Activated CD4-positive, alpha-beta memory T cell treated with anti-CD3 and anti-CD28 coated beads for 36 hours (primary cell): ENCODE measurements at regions not wholly inside any gene's neighbourhood (a gene's known extent, or its start where the extent isn't known, plus 50 kb on each side); places are given as distances from the start of the nearest gene placed in this dataset.
"Not testable (repeated sequence)": the region's sequence is repeated elsewhere in the genome, so short reads cannot be mapped to it uniquely, and the experiment has no call there.

ENCODE experiments used
- CTCF ChIA-PET: fragments of 350-600 bp; sonication (Branson Sonifier 250); formaldehyde crosslinking; loops from one replicate; lab custom pipeline; 2021; ENCODE audit warnings: antibody characterized with exemption, inconsistent platforms; lab: Charles Lee
- POLR2A ChIA-PET: fragments of 350-600 bp; sonication (Branson Sonifier 250); formaldehyde crosslinking; loops from one replicate; lab custom pipeline; 2021; ENCODE audit warnings: antibody characterized with exemption; lab: Charles Lee
- DNase-seq: peaks from one replicate; pipeline ENCODE4 v3.0.0-alpha.2; 2020
- H3K27ac Mint-ChIP-seq: one replicate; pipeline ENCODE4 v1.8.0; 2021; ENCODE audit warnings: mixed read lengths
- H3K27me3 Mint-ChIP-seq: one replicate; pipeline ENCODE4 v1.8.0; 2021; ENCODE audit warnings: mixed read lengths
- H3K36me3 Mint-ChIP-seq: one replicate; pipeline ENCODE4 v1.8.0; 2021; ENCODE audit warnings: mixed read lengths
- H3K4me1 Mint-ChIP-seq: one replicate; pipeline ENCODE4 v1.8.0; 2021; ENCODE audit warnings: low read depth, mixed read lengths
- H3K4me3 Mint-ChIP-seq: one replicate; pipeline ENCODE4 v1.8.0; 2021; ENCODE audit warnings: mild to moderate bottlenecking, mixed read lengths
- H3K9me3 Mint-ChIP-seq: one replicate; pipeline ENCODE4 v1.8.0; 2021; ENCODE audit warnings: mixed read lengths
- intact Hi-C: fragments of 100-400 bp; cut with micrococcal nuclease; formaldehyde crosslinking; loops from one replicate; pipeline ENCODE4 v1.15.1; 2023

DNA sequence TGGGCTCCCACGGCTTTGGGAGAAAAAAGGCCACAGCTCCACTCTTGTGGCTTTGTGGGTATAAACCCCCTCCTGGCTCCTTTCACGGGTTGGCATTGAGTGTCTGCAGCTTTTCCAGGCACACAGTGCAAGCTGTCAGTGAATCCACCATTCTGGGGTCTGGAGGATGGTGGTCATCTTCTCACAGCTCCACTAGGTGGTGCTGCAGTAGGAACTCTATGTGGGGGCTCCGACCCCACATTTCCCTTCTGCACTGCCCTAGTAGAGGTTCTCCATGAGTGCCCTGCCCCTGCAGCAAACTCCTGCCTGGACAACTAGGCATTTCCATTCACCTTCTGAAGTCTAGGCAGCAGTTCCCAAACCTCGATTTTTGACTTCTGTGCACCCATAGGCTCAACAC, 104.5 kb downstream of the ART5 start:
- CTCF ChIA-PET, H3K27ac Mint-ChIP-seq, POLR2A ChIA-PET, H3K27me3 Mint-ChIP-seq, DNase-seq, intact Hi-C loops, H3K4me3 Mint-ChIP-seq: not testable (repeated sequence)
- H3K36me3 Mint-ChIP-seq, result peaks cover 21% of the 10 kb centered on the region
- peaks cover 16% of the 10 kb centered on the region for H3K4me1 Mint-ChIP-seq
- H3K9me3 Mint-ChIP-seq, result peaks cover 37% of the 10 kb centered on the region

DNA sequence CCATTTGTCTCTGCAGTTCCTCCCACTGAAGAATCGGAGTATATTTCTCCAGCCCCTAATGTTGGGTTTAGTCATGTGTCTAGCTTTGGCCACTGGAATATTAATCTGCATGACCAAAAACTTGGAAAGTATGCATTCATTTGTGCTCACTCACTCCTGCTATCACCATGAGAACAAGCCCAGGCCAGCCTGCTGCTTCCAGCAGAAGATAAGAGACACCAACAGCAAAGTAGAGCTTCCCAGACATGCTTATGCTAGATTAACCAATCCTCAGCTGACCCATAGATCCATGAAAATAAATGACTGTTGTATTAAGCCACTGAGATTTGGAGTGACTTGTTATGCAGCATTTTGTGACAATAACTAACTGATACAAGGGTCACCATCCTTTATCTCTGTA, 108.8 kb downstream of the ART5 start:
- Mint-ChIP-seq H3K4me1 (peaks cover 12% of the 10 kb centered on the region), H3K36me3 (peaks cover 11% of the 10 kb centered on the region), H3K9me3 (peaks cover 16% of the 10 kb centered on the region)
- H3K27ac Mint-ChIP-seq, CTCF ChIA-PET, H3K4me3 Mint-ChIP-seq, DNase-seq, intact Hi-C loops, H3K27me3 Mint-ChIP-seq, POLR2A ChIA-PET: not testable (repeated sequence)

DNA sequence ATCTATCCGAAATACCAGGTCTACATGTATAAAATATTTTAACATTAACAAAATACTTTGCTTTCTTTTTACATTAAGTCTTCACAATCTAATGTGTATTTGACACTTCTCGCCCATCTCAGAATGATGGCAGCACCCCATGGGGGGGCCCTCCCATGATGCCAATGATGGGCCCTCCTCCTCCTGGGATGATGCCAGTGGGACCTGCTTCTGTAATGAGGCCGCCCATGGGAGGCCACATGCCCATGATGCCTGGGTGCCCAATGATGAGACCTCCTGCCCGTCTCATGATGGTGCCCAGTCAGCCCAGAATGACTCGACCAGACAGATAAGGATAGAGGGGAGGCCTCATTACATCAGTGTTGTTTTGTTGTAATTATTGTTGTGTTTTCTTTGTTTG, 110.5 kb downstream of the ART5 start:
- H3K36me3 Mint-ChIP-seq, H3K27me3 Mint-ChIP-seq, H3K9me3 Mint-ChIP-seq, POLR2A ChIA-PET, intact Hi-C loops, H3K4me3 Mint-ChIP-seq, CTCF ChIA-PET, H3K27ac Mint-ChIP-seq, DNase-seq: not testable (repeated sequence)
- peaks cover 12% of the 10 kb centered on the region for H3K4me1 Mint-ChIP-seq

DNA sequence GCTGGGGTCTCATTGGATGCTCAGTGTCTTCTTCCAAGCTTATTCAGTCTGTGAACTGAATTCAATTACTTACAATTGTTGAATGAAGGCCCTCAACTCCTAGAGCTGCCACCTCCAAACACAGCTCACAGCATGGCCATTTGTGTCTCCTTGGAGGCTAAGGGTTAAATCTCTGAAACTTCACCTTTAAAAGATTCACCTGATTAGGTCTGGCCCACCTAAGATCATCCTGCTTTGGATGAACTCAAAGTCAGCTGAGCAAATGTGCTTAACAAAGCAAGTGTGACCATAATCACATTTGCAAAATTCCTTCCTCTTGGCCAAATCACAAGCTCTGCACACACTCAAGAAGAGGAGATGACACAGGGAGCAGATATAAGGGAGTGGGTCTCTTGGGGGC, 118.2 kb downstream of the ART5 start:
- H3K27ac Mint-ChIP-seq, CTCF ChIA-PET, H3K36me3 Mint-ChIP-seq, H3K4me3 Mint-ChIP-seq, intact Hi-C loops, POLR2A ChIA-PET, H3K4me1 Mint-ChIP-seq, H3K9me3 Mint-ChIP-seq, DNase-seq, H3K27me3 Mint-ChIP-seq: not testable (repeated sequence)

DNA sequence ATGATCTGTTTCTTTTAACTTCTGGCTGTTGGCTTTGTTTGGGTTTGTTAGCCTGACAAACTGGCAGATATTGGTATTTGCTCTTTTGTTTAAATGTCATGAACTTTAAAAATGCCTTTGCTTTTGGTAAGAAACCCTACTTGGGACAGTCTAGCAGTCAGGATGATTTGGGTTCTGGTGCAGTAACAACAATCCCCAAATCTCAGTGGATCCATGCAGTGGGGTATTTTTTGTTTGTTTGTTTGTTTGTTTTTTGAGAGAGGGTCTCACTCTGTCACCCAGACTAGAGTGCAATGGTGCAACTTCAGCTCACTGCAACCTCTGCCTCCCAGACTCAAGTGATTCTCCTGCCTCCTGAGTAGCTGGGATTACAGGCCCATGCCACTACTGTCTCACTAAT, 120.9 kb downstream of the ART5 start:
- H3K27me3 Mint-ChIP-seq, H3K27ac Mint-ChIP-seq, H3K36me3 Mint-ChIP-seq, H3K4me1 Mint-ChIP-seq, H3K4me3 Mint-ChIP-seq, DNase-seq, intact Hi-C loops, CTCF ChIA-PET, POLR2A ChIA-PET, H3K9me3 Mint-ChIP-seq: not testable (repeated sequence)

DNA sequence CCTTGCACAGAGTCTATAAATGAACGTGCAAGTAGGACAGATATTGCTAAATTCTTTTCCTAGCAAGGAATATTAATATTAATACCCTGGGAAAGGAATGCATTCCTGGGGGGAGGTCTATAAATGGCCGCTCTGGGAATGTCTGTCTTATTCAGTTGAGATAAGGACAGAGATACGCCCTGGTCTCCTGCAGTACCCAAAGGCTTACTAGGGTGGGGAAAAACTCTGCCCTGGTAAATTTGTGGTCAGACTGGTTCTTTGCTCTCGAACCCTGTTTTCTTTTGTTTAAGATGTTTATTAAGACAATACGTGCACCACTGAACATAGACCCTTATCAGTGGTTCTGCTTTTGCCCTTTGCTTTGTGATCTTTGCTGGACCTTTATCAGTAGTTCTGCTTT, 122.0 kb downstream of the ART5 start:
- H3K4me3 Mint-ChIP-seq, H3K27me3 Mint-ChIP-seq, POLR2A ChIA-PET, H3K27ac Mint-ChIP-seq, DNase-seq, intact Hi-C loops, H3K36me3 Mint-ChIP-seq, CTCF ChIA-PET, H3K9me3 Mint-ChIP-seq: not testable (repeated sequence)
- H3K4me1 Mint-ChIP-seq, result peaks cover 15% of the 10 kb centered on the region

DNA sequence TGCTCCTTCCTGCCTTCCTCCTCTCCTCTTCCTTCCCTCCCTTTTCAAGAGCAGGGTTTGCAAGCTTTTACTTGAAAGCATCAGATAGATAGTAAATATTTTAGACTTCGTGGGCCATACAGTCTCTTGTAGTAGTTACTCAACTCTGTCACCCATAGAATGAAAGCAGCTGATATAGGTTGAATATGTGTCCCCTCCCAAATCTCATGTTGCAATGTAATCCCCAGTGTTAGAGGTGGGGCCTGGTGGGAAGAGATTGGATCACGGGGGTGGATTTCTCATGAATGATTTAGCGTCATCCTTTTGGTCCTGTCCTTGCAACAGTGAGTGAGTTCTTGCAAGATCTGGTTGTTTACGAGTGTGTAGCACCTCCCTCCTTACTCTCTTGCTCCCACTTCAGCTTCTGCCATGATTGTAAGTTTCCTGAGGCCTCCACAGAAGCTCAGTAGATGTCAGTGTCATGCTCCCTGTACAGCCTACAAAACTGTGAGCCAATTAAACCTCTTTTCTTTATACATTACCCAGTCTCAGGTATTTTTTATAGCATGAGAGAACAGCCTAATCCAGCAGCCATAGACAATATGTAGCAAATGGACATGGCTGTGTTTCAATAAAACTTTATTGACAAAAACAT, 124.7 kb downstream of the ART5 start:
- H3K4me3 Mint-ChIP-seq, H3K36me3 Mint-ChIP-seq, CTCF ChIA-PET, H3K9me3 Mint-ChIP-seq, H3K27me3 Mint-ChIP-seq, DNase-seq, intact Hi-C loops, POLR2A ChIA-PET: not testable (repeated sequence)
- Mint-ChIP-seq H3K27ac (peak overlapping the region; percentile 38), H3K4me1 (peaks cover 28% of the 10 kb centered on the region)

DNA sequence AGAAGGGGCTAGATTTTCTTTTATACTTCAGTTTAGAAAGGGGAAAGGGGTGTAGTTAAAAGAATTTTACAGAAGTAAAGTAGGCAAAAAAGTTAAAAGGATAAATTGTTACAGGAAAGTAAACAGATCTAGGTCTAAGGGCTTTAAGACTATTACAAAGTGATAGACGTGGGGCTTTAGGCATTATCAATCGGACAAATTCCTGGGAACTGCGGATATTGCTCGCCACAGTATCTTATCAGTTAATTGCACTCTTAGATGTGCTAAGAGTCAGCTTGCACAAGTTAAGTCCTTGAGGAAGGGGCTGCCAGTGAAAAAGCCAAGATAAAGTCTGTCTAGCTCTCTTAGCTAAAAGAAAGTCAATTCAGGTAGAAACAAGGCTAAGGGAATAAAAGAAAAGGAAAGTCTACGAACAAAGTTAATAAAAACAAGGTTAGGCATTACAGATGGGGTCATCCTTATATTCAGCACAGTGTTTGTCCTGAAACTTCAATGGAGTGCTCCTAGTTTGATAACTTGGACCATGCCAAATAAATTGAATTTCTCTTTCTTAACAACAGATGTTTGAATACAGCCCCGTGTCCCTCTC, 125.4 kb downstream of the ART5 start:
- H3K36me3 Mint-ChIP-seq, CTCF ChIA-PET, H3K4me3 Mint-ChIP-seq, intact Hi-C loops, H3K27me3 Mint-ChIP-seq, DNase-seq, H3K9me3 Mint-ChIP-seq, POLR2A ChIA-PET: not testable (repeated sequence)
- Mint-ChIP-seq H3K4me1 (peaks cover 34% of the 10 kb centered on the region), H3K27ac (peak overlapping the region; percentile 38)

DNA sequence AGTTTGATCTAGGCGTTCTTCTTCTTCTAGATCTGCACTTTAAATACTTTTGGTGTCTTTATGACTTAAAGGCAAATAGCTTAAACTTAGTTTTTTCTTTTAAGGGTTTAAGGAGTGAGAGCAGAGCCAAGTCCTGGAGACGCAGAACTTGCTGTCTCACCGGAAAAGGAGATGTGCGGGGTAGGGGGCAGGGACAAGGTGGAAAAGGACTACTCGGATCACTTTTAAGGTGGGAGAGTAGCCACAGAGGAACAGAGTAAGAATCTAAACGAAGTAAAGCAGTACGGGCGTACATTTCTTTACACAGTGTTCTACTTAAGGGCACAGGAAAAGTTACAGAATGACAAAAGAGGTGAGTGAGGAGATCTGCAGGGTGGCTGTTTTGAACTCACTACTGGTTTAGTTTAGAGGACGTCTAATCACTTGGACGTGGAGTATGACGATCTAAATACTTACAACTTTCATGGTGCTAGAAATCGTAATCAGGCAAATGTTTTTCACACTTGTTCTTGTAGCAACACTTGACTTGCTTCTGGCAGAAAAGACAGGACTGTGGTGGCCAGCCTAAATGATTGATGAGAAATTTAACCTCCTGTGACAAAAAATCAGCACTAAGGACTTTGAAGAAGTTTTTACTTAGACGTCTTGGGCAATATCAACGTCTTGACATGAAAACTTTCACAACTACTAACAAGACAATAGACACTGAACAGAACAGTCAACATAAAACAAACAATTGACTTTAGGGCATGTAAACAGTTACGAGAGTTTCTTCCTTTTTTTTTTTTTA, 127.0 kb downstream of the ART5 start:
- H3K27ac Mint-ChIP-seq, result peak overlapping the region; percentile 87
- intact Hi-C loops, DNase-seq, CTCF ChIA-PET, H3K9me3 Mint-ChIP-seq, H3K36me3 Mint-ChIP-seq, H3K27me3 Mint-ChIP-seq, POLR2A ChIA-PET: not testable (repeated sequence)
- H3K4me1 Mint-ChIP-seq, result peaks cover 44% of the 10 kb centered on the region
- H3K4me3 Mint-ChIP-seq, result peak overlapping the region; percentile 74

DNA sequence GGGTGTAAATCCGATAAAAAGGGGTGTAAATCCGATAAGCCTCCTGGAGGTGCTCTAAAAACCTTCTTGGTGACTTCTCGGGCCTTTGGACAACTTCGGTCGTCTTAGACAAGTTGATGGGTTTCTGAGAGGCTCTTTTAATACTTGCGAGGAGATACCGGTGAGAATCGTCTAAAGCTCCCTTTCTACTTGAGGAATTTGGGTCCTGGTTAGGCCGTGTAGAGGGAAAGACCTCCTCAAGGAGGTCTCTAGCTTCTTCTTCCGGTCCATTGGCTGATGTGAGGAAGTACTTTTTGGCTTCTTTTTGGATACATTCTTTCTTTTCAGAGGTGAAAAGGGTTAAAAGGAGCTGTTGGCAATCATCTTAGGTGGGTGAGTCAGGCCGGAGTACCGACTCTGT, 128.5 kb downstream of the ART5 start:
- H3K27me3 Mint-ChIP-seq, intact Hi-C loops, H3K9me3 Mint-ChIP-seq, DNase-seq, POLR2A ChIA-PET, CTCF ChIA-PET, H3K36me3 Mint-ChIP-seq: not testable (repeated sequence)
- Mint-ChIP-seq H3K27ac (peak overlapping the region; percentile 95), H3K4me1 (peaks cover 44% of the 10 kb centered on the region), H3K4me3 (peak overlapping the region; percentile 75)

DNA sequence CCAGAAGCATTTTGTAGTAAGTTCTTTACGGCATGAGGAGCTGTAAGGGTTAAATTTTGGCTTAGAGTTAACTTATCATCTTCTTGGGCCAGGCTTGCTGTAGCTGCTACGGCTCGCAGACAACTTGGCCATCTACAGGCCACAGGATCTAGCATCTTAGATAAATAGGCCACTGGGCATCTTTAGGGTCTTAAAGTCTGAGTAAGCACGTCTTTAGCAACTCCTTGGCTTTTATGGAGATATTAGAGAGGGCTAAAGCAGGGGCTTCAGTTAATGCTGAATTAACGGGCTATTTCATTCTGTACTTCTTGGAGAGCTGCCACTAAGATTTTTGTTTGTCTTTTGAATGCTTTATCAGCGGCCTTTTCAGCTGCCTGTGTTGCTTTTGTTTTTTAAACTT, 129.0 kb downstream of the ART5 start:
- H3K9me3 Mint-ChIP-seq, result not testable (repeated sequence)

DNA sequence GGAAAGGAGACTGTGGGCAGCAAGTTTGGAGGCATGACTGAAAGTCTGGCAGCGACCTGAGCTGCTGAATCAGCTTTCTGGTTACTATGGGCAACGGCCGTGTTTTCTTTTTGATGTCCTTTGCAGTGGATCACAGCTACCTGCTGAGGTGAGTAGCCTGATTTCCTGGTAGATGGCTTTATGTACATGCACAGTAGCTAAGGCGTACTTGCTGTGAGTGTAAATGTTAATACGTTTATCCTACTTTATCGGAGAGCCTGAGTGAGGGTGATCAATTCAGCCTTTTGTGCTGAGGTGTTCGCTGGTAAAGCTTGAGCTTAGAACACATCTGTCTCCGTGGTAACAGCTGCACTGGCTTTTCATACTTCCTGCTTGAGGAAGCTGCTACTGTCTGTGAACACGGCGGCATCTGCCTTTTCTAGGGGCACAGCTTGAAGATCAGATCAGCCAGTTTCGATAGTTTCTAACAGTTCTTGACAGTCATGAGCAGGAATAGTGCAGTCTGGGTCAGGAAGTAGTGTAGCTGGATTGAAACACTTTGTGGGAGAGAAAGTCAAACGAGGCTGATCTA, 129.6 kb downstream of the ART5 start:
- not testable (repeated sequence) for H3K27me3 Mint-ChIP-seq

More for the DNA sequence above, 129.0 kb downstream of the ART5 start:
- CTCF ChIA-PET, POLR2A ChIA-PET, H3K36me3 Mint-ChIP-seq, intact Hi-C loops, H3K27me3 Mint-ChIP-seq, DNase-seq: not testable (repeated sequence)
- peak overlapping the region; percentile 95 for H3K27ac Mint-ChIP-seq
- H3K4me1 Mint-ChIP-seq, result peaks cover 45% of the 10 kb centered on the region
- H3K4me3 Mint-ChIP-seq, result peak overlapping the region; percentile 75

More for the DNA sequence above, 129.6 kb downstream of the ART5 start:
- Mint-ChIP-seq H3K4me1 (peaks cover 44% of the 10 kb centered on the region), H3K4me3 (peak overlapping the region; percentile 75), H3K27ac (peak overlapping the region; percentile 95)
- intact Hi-C loops, H3K9me3 Mint-ChIP-seq, POLR2A ChIA-PET, CTCF ChIA-PET, H3K36me3 Mint-ChIP-seq: not testable (repeated sequence)
- DNase-seq, result peak; percentile 79
